ENCODE measurements at regions not wholly inside any gene's neighbourhood (a gene's known extent, or its start where the extent isn't known, plus 50 kb on each side); places are given as distances from the start of the nearest gene placed in this dataset.

DNA sequence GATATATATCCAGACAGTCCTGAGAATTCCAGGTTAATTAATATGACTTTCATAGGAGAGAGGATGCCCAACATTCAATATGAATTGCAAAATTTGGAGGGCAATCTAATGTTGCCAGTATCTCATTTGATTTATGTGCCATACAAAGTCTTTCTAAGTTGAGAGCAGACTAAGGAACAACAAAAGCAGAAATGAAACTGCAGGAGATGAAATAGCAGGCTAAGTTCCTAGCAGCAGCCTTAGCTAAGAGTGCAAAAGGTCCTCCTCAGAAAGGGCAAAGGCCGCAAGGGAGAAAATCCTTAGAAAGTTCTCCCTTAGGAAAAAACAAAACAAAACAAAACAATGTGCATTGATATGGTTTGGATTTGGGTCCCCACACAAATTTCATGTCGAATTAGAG, 602.9 kb upstream of the HTR2C start (continued):
- TF ChIP-seq, protein P1, sequence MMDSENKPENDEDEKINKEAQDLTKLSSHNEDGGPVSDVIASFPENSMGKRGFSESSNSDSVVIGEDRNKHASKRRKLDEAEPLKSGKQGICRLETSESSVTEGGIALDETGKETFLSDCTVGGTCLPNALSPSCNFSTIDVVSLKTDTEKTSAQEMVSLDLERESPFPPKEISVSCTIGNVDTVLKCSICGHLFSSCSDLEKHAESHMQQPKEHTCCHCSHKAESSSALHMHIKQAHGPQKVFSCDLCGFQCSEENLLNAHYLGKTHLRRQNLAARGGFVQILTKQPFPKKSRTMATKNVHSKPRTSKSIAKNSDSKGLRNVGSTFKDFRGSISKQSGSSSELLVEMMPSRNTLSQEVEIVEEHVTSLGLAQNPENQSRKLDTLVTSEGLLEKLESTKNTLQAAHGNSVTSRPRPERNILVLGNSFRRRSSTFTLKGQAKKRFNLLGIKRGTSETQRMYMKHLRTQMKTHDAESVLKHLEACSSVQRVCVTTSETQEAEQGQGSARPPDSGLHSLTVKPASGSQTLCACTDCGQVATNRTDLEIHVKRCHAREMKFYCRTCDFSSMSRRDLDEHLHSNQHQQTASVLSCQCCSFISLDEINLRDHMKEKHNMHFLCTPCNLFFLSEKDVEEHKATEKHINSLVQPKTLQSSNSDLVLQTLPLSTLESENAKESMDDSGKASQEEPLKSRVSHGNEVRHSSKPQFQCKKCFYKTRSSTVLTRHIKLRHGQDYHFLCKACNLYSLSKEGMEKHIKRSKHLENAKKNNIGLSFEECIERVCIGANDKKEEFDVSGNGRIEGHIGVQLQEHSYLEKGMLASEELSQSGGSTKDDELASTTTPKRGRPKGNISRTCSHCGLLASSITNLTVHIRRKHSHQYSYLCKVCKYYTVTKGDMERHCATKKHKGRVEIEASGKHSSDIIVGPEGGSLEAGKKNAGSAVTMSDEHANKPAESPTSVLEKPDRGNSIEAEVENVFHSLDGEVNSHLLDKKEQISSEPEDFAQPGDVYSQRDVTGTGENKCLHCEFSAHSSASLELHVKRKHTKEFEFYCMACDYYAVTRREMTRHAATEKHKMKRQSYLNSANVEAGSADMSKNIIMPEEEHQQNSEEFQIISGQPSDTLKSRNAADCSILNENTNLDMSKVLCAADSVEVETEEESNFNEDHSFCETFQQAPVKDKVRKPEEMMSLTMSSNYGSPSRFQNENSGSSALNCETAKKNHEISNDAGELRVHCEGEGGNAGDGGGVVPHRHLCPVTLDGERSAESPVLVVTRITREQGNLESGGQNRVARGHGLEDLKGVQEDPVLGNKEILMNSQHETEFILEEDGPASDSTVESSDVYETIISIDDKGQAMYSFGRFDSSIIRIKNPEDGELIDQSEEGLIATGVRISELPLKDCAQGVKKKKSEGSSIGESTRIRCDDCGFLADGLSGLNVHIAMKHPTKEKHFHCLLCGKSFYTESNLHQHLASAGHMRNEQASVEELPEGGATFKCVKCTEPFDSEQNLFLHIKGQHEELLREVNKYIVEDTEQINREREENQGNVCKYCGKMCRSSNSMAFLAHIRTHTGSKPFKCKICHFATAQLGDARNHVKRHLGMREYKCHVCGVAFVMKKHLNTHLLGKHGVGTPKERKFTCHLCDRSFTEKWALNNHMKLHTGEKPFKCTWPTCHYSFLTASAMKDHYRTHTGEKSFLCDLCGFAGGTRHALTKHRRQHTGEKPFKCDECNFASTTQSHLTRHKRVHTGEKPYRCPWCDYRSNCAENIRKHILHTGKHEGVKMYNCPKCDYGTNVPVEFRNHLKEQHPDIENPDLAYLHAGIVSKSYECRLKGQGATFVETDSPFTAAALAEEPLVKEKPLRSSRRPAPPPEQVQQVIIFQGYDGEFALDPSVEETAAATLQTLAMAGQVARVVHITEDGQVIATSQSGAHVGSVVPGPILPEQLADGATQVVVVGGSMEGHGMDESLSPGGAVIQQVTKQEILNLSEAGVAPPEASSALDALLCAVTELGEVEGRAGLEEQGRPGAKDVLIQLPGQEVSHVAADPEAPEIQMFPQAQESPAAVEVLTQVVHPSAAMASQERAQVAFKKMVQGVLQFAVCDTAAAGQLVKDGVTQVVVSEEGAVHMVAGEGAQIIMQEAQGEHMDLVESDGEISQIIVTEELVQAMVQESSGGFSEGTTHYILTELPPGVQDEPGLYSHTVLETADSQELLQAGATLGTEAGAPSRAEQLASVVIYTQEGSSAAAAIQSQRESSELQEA (IDR thresholded peaks at IDR 0.05; ENCODE audit: low read depth), result no peak
- TF ChIP-seq, protein P2, sequence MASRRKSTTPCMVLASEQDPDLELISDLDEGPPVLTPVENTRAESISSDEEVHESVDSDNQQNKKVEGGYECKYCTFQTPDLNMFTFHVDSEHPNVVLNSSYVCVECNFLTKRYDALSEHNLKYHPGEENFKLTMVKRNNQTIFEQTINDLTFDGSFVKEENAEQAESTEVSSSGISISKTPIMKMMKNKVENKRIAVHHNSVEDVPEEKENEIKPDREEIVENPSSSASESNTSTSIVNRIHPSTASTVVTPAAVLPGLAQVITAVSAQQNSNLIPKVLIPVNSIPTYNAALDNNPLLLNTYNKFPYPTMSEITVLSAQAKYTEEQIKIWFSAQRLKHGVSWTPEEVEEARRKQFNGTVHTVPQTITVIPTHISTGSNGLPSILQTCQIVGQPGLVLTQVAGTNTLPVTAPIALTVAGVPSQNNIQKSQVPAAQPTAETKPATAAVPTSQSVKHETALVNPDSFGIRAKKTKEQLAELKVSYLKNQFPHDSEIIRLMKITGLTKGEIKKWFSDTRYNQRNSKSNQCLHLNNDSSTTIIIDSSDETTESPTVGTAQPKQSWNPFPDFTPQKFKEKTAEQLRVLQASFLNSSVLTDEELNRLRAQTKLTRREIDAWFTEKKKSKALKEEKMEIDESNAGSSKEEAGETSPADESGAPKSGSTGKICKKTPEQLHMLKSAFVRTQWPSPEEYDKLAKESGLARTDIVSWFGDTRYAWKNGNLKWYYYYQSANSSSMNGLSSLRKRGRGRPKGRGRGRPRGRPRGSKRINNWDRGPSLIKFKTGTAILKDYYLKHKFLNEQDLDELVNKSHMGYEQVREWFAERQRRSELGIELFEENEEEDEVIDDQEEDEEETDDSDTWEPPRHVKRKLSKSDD (conservative IDR thresholded peaks at IDR 0.05; ENCODE audit: low read length), result no peak
- TF ChIP-seq, protein P3, sequence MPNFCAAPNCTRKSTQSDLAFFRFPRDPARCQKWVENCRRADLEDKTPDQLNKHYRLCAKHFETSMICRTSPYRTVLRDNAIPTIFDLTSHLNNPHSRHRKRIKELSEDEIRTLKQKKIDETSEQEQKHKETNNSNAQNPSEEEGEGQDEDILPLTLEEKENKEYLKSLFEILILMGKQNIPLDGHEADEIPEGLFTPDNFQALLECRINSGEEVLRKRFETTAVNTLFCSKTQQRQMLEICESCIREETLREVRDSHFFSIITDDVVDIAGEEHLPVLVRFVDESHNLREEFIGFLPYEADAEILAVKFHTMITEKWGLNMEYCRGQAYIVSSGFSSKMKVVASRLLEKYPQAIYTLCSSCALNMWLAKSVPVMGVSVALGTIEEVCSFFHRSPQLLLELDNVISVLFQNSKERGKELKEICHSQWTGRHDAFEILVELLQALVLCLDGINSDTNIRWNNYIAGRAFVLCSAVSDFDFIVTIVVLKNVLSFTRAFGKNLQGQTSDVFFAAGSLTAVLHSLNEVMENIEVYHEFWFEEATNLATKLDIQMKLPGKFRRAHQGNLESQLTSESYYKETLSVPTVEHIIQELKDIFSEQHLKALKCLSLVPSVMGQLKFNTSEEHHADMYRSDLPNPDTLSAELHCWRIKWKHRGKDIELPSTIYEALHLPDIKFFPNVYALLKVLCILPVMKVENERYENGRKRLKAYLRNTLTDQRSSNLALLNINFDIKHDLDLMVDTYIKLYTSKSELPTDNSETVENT (CRISPR knock-in tag; IDR thresholded peaks at IDR 0.05), result no peak
- TF ChIP-seq, protein P4, sequence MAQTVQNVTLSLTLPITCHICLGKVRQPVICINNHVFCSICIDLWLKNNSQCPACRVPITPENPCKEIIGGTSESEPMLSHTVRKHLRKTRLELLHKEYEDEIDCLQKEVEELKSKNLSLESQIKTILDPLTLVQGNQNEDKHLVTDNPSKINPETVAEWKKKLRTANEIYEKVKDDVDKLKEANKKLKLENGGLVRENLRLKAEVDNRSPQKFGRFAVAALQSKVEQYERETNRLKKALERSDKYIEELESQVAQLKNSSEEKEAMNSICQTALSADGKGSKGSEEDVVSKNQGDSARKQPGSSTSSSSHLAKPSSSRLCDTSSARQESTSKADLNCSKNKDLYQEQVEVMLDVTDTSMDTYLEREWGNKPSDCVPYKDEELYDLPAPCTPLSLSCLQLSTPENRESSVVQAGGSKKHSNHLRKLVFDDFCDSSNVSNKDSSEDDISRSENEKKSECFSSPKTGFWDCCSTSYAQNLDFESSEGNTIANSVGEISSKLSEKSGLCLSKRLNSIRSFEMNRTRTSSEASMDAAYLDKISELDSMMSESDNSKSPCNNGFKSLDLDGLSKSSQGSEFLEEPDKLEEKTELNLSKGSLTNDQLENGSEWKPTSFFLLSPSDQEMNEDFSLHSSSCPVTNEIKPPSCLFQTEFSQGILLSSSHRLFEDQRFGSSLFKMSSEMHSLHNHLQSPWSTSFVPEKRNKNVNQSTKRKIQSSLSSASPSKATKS (CRISPR knock-in tag; IDR thresholded peaks at IDR 0.05), result no peak
- TF ChIP-seq POLR2H (tag; IDR thresholded peaks at IDR 0.05; ENCODE audit: low read depth), result no peak
- TF ChIP-seq, protein P5, sequence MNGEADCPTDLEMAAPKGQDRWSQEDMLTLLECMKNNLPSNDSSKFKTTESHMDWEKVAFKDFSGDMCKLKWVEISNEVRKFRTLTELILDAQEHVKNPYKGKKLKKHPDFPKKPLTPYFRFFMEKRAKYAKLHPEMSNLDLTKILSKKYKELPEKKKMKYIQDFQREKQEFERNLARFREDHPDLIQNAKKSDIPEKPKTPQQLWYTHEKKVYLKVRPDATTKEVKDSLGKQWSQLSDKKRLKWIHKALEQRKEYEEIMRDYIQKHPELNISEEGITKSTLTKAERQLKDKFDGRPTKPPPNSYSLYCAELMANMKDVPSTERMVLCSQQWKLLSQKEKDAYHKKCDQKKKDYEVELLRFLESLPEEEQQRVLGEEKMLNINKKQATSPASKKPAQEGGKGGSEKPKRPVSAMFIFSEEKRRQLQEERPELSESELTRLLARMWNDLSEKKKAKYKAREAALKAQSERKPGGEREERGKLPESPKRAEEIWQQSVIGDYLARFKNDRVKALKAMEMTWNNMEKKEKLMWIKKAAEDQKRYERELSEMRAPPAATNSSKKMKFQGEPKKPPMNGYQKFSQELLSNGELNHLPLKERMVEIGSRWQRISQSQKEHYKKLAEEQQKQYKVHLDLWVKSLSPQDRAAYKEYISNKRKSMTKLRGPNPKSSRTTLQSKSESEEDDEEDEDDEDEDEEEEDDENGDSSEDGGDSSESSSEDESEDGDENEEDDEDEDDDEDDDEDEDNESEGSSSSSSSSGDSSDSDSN (IDR thresholded peaks at IDR 0.05; ENCODE audit: borderline replicate concordance in 1 of 2, low read depth in 2 of 2, low read length in 2 of 2), result no peak
- no peak for TF ChIP-seq SLC30A9 (CRISPR knock-in tag; IDR thresholded peaks at IDR 0.05)

Data from K562 (cell line).